COLO829 (cell line): ENCODE measurements at regions not wholly inside any gene's neighbourhood (a gene's known extent, or its start where the extent isn't known, plus 50 kb on each side); places are given as distances from the start of the nearest gene placed in this dataset.
"Not testable (repeated sequence)": the region's sequence is repeated elsewhere in the genome, so short reads cannot be mapped to it uniquely, and the experiment has no call there.

Experiments
- DNase-seq: peaks from one replicate; pipeline ENCODE4 v3.0.0; 2012; ENCODE audit warnings: low spot score

GRCh38 chr10:30531751-30532530 is 97.6 kb downstream of the LYZL2 start:
- DNase-seq: no peak

- DNase-seq: no peak
These were observed 95.5 kb downstream of the MAP3K8 start for GRCh38 chr10:30529373-30529998.

- DNase-seq: no peak
These were observed 94.4 kb downstream of the MAP3K8 start for GRCh38 chr10:30528429-30528786.

- DNase-seq: no peak
These were observed 93.8 kb downstream of the MAP3K8 start for GRCh38 chr10:30527623-30528428.

- not testable (repeated sequence) for DNase-seq
These were observed 88.7 kb downstream of the MAP3K8 start for GRCh38 chr10:30522661-30523078.

GRCh38 chr10:30518907-30519306 is 84.9 kb downstream of the MAP3K8 start:
- DNase-seq: no peak
